Activated CD4-positive, alpha-beta T cell treated with anti-CD3 and anti-CD28 coated beads, Interleukin-2, Interleukin-4, amounts not matched to agents 100 ng/mL and 50 ng/mL, durations not matched to agents 16 hours and 8 hours (primary cell): ENCODE measurements at regions not wholly inside any gene's neighbourhood (a gene's known extent, or its start where the extent isn't known, plus 50 kb on each side); places are given as distances from the start of the nearest gene placed in this dataset.
"Not testable (repeated sequence)": the region's sequence is repeated elsewhere in the genome, so short reads cannot be mapped to it uniquely, and the experiment has no call there.

Experiments used
- DNase-seq: peaks from one replicate; pipeline ENCODE4 v3.0.0-alpha.2; 2020; ENCODE audit warnings: low spot score

GRCh38 chrX:137195991-137196390 lies 162.2 kb upstream of the GPR101 start:
- no peak for DNase-seq

GRCh38 chrX:137195296-137195695 lies 161.5 kb upstream of the GPR101 start:
- DNase-seq = no peak

GRCh38 chrX:137194164-137194563 lies 160.4 kb upstream of the GPR101 start:
- peak; percentile 55 for DNase-seq

DNA sequence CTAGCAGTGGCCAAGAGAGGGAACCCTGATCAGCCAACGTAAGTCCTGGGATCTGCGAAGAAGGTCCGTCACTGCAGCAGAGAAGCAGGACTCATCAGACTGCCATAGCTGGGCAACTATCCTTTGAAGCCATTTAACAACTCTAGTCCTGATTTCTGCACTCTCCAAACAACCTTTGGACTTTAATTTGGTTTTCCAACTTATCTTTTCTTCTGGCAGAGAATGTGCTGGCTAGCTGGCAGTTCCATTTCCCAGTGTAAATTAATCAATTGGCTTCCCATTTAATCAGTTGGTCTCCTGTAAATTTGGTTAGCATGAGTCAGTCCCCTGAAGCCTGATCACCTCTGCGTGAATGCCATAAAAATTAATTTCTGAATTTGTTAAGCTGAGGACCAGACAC lies 153.7 kb upstream of the GPR101 start:
- DNase-seq = no peak

DNA sequence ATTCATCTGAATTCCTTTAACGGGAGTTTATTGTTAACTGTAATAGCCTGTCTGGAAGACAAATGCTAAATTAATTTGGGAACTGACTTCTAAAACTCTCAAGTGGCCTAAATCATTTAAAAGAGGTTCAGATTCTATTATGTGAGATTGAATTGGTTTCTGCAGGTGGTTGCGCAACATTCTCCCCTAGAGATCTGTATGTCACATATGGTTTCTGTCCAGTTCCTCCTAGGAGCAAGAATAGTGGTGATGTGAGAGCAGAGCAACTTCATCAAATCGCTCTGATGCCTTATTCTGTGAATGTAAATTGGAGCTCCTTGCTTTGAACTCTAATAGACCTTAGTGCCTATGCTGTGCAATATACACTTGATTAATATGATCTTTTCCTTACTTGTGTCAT lies 144.6 kb upstream of the GPR101 start:
- DNase-seq = no peak

DNA sequence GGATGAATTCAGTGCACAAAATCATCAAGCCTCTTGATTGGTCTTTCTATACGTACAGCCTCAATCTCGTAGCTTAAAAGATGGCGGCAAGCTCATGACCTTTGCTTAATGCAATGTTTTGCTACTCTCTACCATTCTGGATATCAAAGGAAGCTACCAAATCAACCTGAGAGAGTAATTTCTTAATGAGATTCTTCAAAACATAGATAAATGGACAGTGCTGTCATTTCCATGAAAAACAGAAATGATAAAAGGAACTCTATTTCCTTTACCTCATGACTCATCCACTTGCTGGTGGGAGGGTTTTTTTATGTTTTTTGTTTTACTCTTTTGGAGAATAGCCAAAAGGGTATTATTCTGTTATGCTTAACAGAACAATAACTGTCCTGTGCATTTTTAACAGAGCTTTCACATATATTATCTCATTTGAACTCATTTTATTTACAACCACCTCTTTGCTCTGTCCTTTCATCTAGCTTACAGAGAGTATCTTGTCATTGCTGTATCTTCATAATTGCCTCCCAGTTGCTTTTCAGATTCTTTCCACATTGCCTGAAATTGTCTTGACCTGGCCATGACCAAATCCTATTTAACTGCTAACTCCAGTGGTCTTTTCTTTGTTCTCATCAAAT lies 138.6 kb upstream of the GPR101 start:
- no peak for DNase-seq

DNA sequence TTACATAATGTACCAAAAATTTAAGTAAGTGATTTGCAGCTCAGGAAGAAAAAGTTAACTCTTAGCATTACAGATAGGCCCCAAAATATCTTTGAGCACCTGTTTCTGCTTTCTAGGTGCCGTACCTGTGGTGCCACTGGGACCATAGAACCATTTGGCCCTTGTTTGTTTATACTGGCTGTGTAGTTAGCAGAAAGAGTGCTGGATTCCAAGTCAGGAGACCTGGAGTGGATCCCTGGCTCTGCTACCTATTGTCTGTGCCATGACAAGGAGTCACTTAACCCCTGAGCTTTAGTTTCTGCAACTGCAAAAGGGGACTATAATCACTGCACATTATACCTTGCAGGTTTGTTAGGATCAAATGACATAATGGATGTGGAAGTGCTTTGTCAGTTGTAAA lies 137.8 kb upstream of the GPR101 start:
- no peak for DNase-seq

DNA sequence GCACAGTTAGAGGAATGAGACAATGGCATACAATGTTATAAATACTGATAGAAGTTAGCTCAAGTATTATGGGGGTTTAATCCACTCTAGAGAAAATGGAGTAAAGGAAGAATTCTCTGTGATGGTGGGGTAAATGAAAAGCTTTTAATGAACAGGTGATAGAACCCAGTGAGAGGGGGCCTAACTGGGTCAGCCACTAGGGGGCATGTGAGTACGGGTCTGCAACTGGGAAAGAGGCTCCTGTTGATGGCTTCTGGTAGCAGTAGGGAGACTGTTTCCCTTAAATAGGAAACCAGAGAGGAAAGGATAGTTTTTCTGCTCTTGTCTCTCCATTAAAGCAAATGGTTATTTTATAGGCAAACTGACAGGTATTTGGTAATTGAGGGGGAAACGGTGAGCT lies 132.8 kb upstream of the GPR101 start:
- peak; percentile 4 for DNase-seq

- no peak for DNase-seq
Observed at GRCh38 chrX:137164329-137164728, 130.5 kb upstream of the GPR101 start.

DNA sequence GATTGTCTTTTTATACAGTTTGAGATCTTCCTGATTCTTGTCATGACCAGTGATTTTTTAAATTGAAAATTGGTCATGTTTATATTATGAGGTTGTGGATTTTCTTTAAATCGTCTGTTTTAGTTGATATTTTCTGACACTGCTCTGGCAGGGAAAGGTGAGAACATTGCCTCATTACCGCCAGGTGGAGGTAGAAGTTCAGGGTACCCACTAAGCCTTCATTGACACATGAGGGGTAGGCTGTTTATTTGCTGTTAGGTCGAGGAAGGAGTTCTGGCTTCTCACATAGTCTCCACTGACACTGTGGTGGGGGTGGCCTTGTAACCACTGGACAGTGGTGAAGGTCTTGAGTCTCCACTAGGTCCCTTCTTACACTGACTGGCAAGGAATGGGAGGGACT lies 117.6 kb upstream of the GPR101 start:
- DNase-seq = no peak

DNA sequence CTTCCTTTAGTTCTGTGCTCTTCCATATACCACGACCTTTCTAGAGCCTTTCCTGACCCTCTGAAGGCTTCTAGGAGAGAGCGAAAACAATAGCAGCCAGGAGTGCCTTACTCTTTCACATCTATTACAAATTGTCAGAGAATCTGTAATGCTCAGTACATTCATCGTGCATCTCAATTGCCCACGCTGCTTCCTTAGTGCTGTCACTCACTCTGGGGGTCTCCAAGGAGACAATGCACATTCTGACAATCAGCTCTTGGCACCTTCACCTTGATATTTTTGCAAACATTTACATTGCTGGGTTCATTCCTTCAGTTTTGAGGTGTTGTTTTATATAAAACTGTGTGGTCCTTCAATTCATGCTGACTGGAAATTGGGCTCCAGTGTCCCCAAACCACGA lies 110.1 kb upstream of the GPR101 start:
- no peak for DNase-seq

DNA sequence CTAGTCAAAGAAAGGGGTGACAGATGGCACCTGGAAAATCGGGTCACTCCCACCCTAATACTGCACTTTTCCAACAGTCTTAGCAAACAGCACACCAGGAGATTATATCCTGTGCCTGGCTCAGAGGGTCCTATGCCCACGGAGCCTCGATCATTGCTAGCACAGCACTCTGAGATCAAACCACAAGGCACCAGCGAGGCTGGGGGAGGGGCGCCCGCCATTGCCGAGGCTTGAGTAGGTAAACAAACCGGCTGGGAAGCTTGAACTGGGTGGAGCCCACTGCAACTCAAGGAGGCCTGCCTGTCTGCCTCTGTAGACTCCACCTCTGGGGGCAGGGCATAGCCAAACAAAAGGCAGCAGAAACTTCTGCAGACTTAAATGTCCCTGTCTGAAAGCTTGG lies 88.9 kb upstream of the GPR101 start:
- DNase-seq = not testable (repeated sequence)

DNA sequence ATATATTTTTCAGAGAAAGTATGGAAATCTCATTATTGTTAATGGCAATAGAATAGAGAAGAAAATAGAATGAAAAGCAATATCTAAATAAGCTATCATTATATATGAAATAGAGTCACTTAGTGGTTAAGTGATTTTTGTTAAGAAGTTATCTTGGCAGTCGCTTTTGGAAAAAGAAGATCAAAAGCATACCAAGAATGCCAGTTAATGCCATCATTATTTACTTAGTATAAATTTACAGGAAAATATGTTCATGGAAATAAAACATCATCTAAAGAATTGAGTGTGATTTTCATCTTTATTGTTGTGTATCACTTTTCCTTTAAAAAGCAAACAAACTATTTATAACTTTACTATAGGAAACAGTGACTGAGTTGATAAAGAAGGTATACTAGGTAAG lies 85.3 kb upstream of the GPR101 start:
- DNase-seq = no peak

DNA sequence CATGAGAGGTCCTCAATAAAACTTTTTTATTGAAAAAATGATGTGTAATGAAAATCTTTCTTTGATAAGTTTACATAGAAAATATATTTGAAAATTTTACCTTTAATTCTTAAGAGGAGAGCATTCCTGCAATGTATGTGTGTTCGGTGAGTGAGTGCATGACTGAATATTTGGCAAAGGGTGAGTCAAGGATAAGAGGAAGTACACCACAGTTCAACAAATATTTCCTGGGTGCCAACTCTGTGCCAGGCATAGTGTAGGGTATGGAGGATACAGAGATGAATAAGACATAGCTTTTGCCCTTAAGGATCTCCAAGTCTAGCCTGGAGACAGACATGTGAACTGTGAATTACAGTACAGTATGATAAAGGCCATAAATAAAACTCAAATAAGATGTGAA lies 84.7 kb upstream of the GPR101 start:
- DNase-seq = no peak

DNA sequence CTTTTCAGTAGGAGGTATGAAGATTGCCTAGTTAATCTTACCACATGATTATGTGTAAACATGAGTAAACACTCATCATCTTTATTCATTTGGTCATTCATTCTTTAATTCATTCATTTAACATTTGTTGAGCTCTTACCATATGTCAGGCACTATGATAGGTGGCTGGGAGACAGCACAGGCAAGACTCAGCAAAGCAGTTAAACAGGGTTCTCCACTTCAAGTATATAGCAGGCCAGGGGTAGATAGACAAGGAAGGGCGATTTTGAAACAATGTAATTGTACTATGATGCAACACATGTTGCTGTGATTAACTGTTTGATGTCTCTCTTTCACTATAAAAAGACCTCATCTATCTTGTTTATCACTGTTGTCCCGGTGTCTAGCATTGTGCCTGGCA lies 84.3 kb upstream of the GPR101 start:
- DNase-seq = no peak

- not testable (repeated sequence) for DNase-seq
Observed at GRCh38 chrX:137107877-137108276, 74.1 kb upstream of the GPR101 start.

- no peak for DNase-seq
Observed at GRCh38 chrX:137101273-137101990, 67.6 kb upstream of the GPR101 start.
